Ovary (tissue), 3 donors: ENCODE measurements at regions not wholly inside any gene's neighbourhood (a gene's known extent, or its start where the extent isn't known, plus 50 kb on each side); places are given as distances from the start of the nearest gene placed in this dataset.

Experiments
- CTCF ChIP-seq, 3 donors: fragments of 450-650 bp in 2 of 3; fragments of 200-600 bp in 1 of 3; IDR thresholded peaks; one replicate each; pipeline versions ENCODE4 v1.5.1 to v1.8.0; 2016 to 2022; ENCODE audit warnings: antibody characterized with exemption in 3 of 3, mild to moderate bottlenecking in 1 of 3
- POLR2A ChIP-seq: fragments of 450-650 bp; IDR thresholded peaks from one replicate; pipeline ENCODE4 v1.6.1; 2017; ENCODE audit warnings: antibody characterized with exemption, mild to moderate bottlenecking, moderate library complexity
- donor health status: DM: no; HTN: no; CAD: no.

DNA sequence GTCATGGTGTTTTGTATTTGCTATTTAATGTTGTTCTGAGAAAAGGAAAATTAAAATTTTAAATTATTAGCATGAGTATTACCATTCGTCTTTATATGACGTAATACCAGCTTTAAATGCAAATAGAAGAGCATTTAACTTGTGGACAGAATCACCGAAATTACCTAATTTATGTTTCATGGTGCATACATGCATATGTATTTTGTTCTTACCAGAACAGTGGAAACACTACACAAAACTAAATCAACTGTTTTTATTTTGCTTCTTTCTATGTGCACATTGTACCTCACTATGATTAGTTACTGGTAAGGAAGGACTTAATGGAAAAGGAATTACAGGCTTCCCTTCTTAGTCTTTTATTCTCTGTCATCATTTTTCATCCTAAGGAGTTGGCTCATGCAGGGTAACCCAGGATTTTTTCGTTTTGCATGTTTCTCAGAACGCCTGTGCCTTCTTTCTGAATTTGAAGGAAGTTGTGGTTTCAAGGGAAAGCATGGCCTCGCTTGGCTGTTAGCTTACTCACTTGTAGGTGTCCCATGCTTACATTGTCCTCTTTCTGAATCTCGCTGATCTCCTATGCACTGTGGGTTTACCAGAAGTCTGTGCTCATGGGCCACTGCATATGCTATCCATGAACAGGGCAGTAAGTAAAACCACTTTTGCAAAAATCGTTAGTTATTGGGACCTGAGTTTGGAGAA lies 300.0 kb upstream of the PUDP start:
- no peak for TF ChIP-seq POLR2A
- no peak for TF ChIP-seq CTCF (IDR thresholded peaks at IDR 0.05)
